ENCODE measurements at regions not wholly inside any gene's neighbourhood (a gene's known extent, or its start where the extent isn't known, plus 50 kb on each side); places are given as distances from the start of the nearest gene placed in this dataset.

- TF ChIP-seq EZH2phosphoT487 (IDR thresholded peaks at IDR 0.05; ENCODE audit: low read depth, severe bottlenecking, unreplicated experiment) (no peak), CTCF (IDR thresholded peaks at IDR 0.05; ENCODE audit: poor library complexity) (no peak), EZH2 (IDR thresholded peaks at IDR 0.05; ENCODE audit: borderline replicate concordance) (no peak)
These were observed 1220.9 kb downstream of the PCDH9 start for GRCh38 chr13:66009241-66009640.

Data from hepatocyte (in vitro differentiated cells).